ENCODE measurements at regions not wholly inside any gene's neighbourhood (a gene's known extent, or its start where the extent isn't known, plus 50 kb on each side); places are given as distances from the start of the nearest gene placed in this dataset.
"Not testable (repeated sequence)": the region's sequence is repeated elsewhere in the genome, so short reads cannot be mapped to it uniquely, and the experiment has no call there.

DNA sequence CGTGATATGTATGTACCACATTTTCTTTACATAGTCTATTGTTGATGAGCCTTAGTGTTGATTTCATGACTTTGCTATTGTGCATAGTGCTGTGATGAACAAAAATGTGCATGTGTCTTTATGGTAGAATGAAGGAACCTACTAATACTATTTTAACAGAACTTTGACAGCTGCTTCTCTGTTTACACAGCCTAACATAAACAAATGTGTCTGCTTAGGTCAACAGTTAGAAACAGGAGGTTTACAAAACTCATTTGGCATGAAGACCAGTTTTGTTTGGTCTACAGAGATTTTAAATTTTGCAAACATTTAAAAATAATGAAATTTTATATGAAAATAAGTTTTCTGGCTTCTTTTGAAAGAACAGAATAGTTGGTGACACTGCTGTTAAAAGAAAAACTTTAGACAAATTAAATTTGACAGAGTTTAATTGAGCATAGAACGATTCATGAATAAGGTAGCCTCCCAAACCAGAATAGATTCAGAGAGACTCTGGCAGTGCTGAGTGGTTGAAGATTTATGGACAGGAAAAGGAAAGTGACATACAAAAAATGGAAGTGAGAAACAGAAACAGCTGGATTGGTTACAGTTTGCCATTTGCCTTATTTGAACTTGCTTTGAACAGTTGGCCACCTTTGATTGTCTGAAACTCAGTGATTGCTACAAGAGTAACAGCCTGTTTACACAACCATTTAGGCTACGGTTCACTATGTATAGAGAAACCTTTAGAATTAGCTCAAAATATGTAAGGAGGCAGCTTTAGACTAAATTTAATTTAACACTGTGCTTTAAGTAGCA is 715.8 kb upstream of the HS3ST5 start:
- DNase-seq (ENCODE audit: low read depth): no peak
- TF ChIP-seq, protein P1, sequence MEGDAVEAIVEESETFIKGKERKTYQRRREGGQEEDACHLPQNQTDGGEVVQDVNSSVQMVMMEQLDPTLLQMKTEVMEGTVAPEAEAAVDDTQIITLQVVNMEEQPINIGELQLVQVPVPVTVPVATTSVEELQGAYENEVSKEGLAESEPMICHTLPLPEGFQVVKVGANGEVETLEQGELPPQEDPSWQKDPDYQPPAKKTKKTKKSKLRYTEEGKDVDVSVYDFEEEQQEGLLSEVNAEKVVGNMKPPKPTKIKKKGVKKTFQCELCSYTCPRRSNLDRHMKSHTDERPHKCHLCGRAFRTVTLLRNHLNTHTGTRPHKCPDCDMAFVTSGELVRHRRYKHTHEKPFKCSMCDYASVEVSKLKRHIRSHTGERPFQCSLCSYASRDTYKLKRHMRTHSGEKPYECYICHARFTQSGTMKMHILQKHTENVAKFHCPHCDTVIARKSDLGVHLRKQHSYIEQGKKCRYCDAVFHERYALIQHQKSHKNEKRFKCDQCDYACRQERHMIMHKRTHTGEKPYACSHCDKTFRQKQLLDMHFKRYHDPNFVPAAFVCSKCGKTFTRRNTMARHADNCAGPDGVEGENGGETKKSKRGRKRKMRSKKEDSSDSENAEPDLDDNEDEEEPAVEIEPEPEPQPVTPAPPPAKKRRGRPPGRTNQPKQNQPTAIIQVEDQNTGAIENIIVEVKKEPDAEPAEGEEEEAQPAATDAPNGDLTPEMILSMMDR (IDR thresholded peaks at IDR 0.05; ENCODE audit: low read depth, low read length, missing control alignments): no peak
- no peak overlapping the region for H3K4me3 ChIP-seq (ENCODE audit: low read depth, low read length)

DNA sequence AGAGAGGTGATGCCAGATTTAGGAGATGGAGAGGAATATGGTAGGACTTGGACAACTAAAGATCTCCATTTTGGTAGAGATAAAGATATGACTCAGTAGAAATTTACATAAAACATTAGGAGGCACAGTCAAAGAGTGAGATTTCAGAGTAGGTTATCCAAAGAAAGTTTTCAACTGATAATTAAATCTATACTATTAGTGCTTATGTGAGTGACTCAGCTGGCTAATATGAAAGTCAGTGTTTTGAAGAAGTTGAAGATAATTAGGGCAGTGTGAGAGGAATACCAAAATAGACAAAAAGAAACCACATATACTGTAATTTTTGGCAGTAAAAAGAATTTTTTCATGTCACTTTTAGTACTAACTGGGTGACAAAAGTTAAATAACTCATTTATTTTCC is 712.8 kb upstream of the HS3ST5 start:
- DNase-seq (ENCODE audit: low read depth): no peak
- no peak overlapping the region for H3K4me3 ChIP-seq (ENCODE audit: low read depth, low read length)
- TF ChIP-seq, protein P1 (IDR thresholded peaks at IDR 0.05; ENCODE audit: low read depth, low read length, missing control alignments): no peak

DNA sequence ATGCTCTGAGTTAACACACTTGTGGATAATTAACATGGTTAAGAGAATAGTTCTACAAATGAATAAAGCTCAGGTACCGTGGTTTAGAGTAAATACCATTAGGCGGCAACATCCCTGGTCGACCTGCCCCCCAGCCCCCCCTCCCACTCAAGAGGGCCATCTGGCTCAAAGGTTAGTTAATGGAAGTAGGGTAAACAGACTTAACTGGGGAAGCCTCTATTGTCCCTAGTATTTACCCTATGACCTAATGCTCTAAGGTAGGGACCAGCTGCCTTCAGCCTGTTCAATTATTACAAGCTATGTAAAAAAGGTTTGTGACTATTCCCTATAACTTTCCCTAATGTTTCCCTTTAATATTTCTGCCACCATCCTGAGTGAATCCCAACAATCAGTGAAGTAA is 711.4 kb upstream of the HS3ST5 start:
- H3K4me3 ChIP-seq (ENCODE audit: low read depth, low read length); DNase-seq (ENCODE audit: low read depth): not testable (repeated sequence)

DNA sequence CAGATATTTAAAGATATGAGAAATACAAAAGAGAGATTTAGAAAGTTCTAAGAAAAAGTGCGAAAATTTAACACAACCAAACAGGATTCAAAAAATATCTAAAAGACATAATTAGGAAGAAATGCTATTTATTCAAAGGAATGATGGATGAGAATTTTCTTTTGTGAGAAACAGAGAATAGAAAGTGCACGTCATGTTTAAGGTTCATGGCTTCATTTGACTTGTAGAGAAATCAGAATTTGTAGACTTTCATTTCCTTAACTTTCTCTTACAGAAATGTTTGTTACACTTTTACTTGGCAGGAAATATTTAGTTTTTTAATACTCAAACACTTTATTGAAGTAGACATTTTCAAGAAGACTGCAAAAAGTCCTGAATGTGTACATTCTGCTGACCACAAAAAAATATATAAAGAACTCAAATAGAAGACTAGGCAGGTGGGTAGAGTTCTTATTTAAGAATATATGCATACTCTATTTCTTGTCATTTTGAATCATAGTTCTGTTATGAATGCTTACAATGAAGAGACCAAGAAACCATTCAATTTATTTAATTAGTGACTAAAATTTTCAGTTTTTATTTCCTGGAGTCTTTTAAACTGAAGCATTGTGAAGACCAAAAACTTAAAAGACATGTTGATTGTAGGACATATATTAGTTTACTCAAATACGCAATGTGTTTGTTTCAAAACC is 710.5 kb upstream of the HS3ST5 start:
- no peak for DNase-seq (ENCODE audit: low read depth)
- TF ChIP-seq, protein P1 (IDR thresholded peaks at IDR 0.05; ENCODE audit: low read depth, low read length, missing control alignments): no peak
- no peak overlapping the region for H3K4me3 ChIP-seq (ENCODE audit: low read depth, low read length)

DNA sequence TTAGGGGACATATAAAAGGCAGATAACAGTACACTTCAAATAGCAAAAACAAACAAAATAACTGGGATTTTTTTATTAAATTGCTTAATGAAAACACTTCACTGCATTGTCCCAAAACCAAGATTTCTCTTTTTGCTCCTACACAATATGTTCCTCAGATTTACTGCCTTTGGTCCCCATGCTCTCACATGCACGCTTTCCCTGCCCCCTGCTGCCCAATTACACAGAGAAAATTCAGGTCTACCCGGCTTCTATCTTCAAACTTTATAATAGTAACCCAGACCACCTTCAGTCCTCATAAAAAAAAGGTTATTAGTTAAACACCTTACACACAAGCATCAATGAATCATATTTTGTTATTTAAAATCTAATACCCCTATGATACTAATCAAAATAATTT is 673.8 kb upstream of the HS3ST5 start:
- no peak for DNase-seq (ENCODE audit: low read depth)
- no peak overlapping the region for H3K4me3 ChIP-seq (ENCODE audit: low read depth, low read length)
- TF ChIP-seq, protein P1 (IDR thresholded peaks at IDR 0.05; ENCODE audit: low read depth, low read length, missing control alignments): no peak

DNA sequence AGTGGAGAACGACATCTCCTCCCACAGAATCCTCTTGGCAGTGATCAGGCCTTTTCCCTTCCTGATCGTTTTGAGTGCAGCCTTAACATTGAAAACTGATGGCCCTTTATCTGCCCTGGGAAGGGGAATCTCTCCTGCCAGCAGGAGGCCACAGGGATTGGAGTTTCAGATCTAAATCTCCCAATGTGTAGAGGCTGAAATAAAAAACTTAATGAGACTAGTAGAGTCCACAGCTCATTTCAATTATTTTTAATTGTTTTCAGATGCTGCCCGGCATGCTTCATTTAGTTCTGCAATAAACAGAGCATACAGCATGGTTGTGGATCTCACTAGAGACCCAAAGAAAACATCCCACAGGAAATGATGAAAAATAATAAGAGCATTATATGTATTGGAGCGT is 662.2 kb upstream of the HS3ST5 start:
- no peak for DNase-seq (ENCODE audit: low read depth)
- TF ChIP-seq, protein P1 (IDR thresholded peaks at IDR 0.05; ENCODE audit: low read depth, low read length, missing control alignments): no peak
- H3K4me3 ChIP-seq (ENCODE audit: low read depth, low read length): no peak overlapping the region

DNA sequence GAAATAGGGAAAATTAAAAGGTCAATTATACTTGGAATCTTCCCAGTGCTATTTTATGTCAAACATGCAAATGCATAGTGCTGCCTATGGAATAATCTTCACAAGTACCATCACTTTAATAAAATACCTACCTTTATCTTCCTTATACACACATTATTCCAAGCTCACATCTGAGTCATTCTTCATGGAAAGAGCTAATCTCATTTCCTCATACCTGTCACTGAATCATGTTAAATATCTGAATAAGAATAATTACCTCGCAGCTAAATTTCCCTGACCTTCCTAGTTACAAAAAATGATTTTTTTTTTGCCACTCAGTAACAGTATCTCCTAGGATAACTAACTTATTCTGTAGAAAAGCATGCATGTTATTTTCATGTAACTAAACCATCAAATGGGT is 661.4 kb upstream of the HS3ST5 start:
- TF ChIP-seq, protein P1 (IDR thresholded peaks at IDR 0.05; ENCODE audit: low read depth, low read length, missing control alignments): no peak
- H3K4me3 ChIP-seq (ENCODE audit: low read depth, low read length): no peak overlapping the region
- no peak for DNase-seq (ENCODE audit: low read depth)
